GM23338 (cell line): ENCODE measurements at regions not wholly inside any gene's neighbourhood (a gene's known extent, or its start where the extent isn't known, plus 50 kb on each side); places are given as distances from the start of the nearest gene placed in this dataset.

Experiments used
- ATAC-seq: fragments of 200-7000 bp; cut with Tn5 transposase; 3 replicates; pipeline ENCODE4 v1.9.1; 2020
- DNase-seq: peaks from one replicate; pipeline ENCODE4 v3.0.0-alpha.2; 2015; ENCODE audit warnings: low spot score
- H2AFZ ChIP-seq: fragments of 200-600 bp; sonication (generic); 2 replicates; pipeline ENCODE4 v1.8.0; 2016; ENCODE audit warnings: antibody characterized with exemption, mild to moderate bottlenecking, moderate library complexity
- H3F3A ChIP-seq: fragments of 200-600 bp; sonication (generic); replicated peaks from 2 replicates; pipeline ENCODE4 v1.8.0; 2017; ENCODE audit warnings: antibody characterized with exemption, mixed run types, low read depth
- H3K27ac ChIP-seq: fragments of 200-600 bp; sonication (generic); 2 replicates; pipeline ENCODE4 v1.6.1; 2016; ENCODE audit warnings: low read depth
- H3K27me3 ChIP-seq: fragments of 200-600 bp; sonication (generic); 2 replicates; pipeline ENCODE4 v1.8.0; 2016; ENCODE audit warnings: mild to moderate bottlenecking, mixed run types, moderate library complexity; ENCODE audit not compliant: insufficient read depth
- H3K36me3 ChIP-seq: fragments of 200-600 bp; sonication (generic); 2 replicates; pipeline ENCODE4 v1.8.0; 2016; ENCODE audit warnings: mild to moderate bottlenecking; ENCODE audit not compliant: insufficient read depth
- H3K4me1 ChIP-seq: fragments of 200-600 bp; sonication (generic); 2 replicates; pipeline ENCODE4 v1.8.0; 2016; ENCODE audit warnings: mild to moderate bottlenecking, moderate library complexity; ENCODE audit not compliant: insufficient read depth
- H3K4me2 ChIP-seq: fragments of 200-600 bp; sonication (generic); 2 replicates; pipeline ENCODE4 v1.7.1; 2017; ENCODE audit warnings: mixed run types
- H3K4me3 ChIP-seq: fragments of 200-600 bp; sonication (generic); 2 replicates; pipeline ENCODE4 v1.6.1; 2016; ENCODE audit warnings: mixed run types
- H3K79me2 ChIP-seq: fragments of 200-600 bp; sonication (generic); replicated peaks from 2 replicates; pipeline ENCODE4 v1.8.0; 2017; ENCODE audit warnings: mild to moderate bottlenecking; ENCODE audit not compliant: insufficient read depth
- H3K9me2 ChIP-seq: fragments of 200-600 bp; sonication (generic); 2 replicates; pipeline ENCODE4 v1.8.0; 2017; ENCODE audit not compliant: insufficient read depth
- H4K20me1 ChIP-seq: fragments of 200-600 bp; sonication (generic); replicated peaks from 2 replicates; pipeline ENCODE4 v1.8.0; 2017; ENCODE audit warnings: mild to moderate bottlenecking; ENCODE audit not compliant: insufficient read depth
- H3K27ac Mint-ChIP-seq: 2 replicates; pipeline ENCODE4 v1.8.0; 2020; ENCODE audit warnings: inconsistent platforms, mild to moderate bottlenecking, moderate library complexity, mixed read lengths
- H3K27me3 Mint-ChIP-seq: 3 replicates; pipeline ENCODE4 v1.8.0; 2022; ENCODE audit warnings: low read depth, mild to moderate bottlenecking, moderate library complexity, mixed read lengths, inconsistent platforms; ENCODE audit not compliant: insufficient read depth, poor library complexity
- H3K36me3 Mint-ChIP-seq: 3 replicates; pipeline ENCODE4 v1.8.0; 2021; ENCODE audit warnings: low read depth, mild to moderate bottlenecking, inconsistent platforms, moderate library complexity, mixed read lengths
- H3K4me1 Mint-ChIP-seq: 3 replicates; pipeline ENCODE4 v1.8.0; 2020; ENCODE audit warnings: mild to moderate bottlenecking, inconsistent platforms, mixed read lengths
- H3K4me3 Mint-ChIP-seq: 3 replicates; pipeline ENCODE4 v1.8.0; 2021; ENCODE audit warnings: moderate library complexity, mild to moderate bottlenecking, inconsistent platforms, mixed read lengths
- H3K9me3 Mint-ChIP-seq: 3 replicates; pipeline ENCODE4 v1.8.0; 2020; ENCODE audit warnings: moderate library complexity, mild to moderate bottlenecking, inconsistent platforms, mixed read lengths
- CREB1 ChIP-seq: fragments of 250-450 bp; sonication (Bioruptor Pico); IDR thresholded peaks from 2 replicates; pipeline ENCODE4 v1.5.0; 2020; ENCODE audit warnings: low read depth, mild to moderate bottlenecking, moderate library complexity
- EZH2 ChIP-seq: fragments of 200-600 bp; sonication (generic); IDR thresholded peaks from one replicate; pipeline ENCODE4 v1.8.0; 2017; ENCODE audit warnings: antibody characterized with exemption, mild to moderate bottlenecking, low read depth; ENCODE audit not compliant: unreplicated experiment
- EZH2phosphoT487 ChIP-seq: fragments of 200-600 bp; sonication (generic); IDR thresholded peaks from one replicate; pipeline ENCODE4 v1.8.1; 2018; ENCODE audit warnings: antibody characterized with exemption; ENCODE audit not compliant: unreplicated experiment
- NANOG ChIP-seq: IDR thresholded peaks from 2 replicates; pipeline ENCODE4 v1.6.1; 2016; ENCODE audit warnings: antibody characterized with exemption, borderline replicate concordance
- POLR2AphosphoS5 ChIP-seq: IDR thresholded peaks from 2 replicates; pipeline ENCODE4 v1.6.1; 2016; ENCODE audit warnings: antibody characterized with exemption, low read depth
- STAT1 ChIP-seq: IDR thresholded peaks from one replicate; pipeline ENCODE4 v1.6.1; 2016; ENCODE audit warnings: antibody characterized with exemption; ENCODE audit not compliant: unreplicated experiment
- ZNF331 ChIP-seq: fragments of 250-450 bp; sonication (Bioruptor Pico); IDR thresholded peaks from 2 replicates; pipeline ENCODE4 v1.5.0; 2020; ENCODE audit warnings: low read depth, mild to moderate bottlenecking, moderate library complexity
- TF ChIP-seq, protein P1 (sequence below): fragments of 250-450 bp; sonication (Bioruptor Pico); IDR thresholded peaks from 2 replicates; pipeline ENCODE4 v1.5.0; 2020; ENCODE audit warnings: mild to moderate bottlenecking, moderate library complexity
- TF ChIP-seq, protein P2 (sequence below), 2 experiments: fragments of 200-600 bp in 1 of 2; sonication (generic) in 1 of 2; conservative IDR thresholded peaks; 2 replicates each; pipeline versions ENCODE4 v1.5.1 to v1.6.1; 2016 to 2017; ENCODE audit warnings: antibody characterized with exemption in 2 of 2, low read depth in 2 of 2, mild to moderate bottlenecking in 2 of 2, moderate library complexity in 1 of 2
- TF ChIP-seq, protein P3 (sequence below): IDR thresholded peaks from 2 replicates; pipeline ENCODE4 v1.6.1; 2016; ENCODE audit warnings: antibody characterized with exemption

DNA sequence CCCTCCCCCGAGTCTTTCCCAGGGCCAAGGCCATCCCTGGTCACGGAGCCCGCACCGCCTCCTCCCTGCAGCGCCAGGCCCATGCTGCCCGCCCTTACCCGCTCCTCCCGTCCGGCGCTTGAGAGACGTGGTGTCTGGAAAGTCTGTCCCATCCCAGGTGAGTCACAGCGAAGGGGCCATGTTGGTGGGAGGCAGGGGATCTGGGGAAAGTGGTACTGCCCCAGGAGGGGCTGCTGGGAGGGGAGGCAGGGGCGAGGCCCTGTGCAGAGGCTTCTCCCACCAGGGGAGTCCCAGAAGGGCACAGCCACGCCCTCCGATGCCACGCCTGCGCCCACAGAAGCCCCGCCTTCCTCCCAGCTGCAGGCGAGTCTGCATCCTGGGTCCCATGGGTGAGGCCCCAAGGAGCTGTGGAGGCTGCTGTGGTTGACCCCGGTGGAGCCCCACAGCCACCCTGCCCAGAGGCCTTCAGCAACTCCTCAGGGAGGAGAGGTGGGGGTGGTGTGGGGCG is 107.0 kb upstream of the PPP1R26 start:
- no peaks in the 10 kb centered on the region for H3K4me1 ChIP-seq
- H3K4me3 ChIP-seq: no peak overlapping the region
- peaks cover 5% of the 10 kb centered on the region for H3K36me3 Mint-ChIP-seq
- no peaks in the 10 kb centered on the region for H3K79me2 ChIP-seq
- H2AFZ ChIP-seq: no peak overlapping the region
- no peaks in the 10 kb centered on the region for H3K27me3 ChIP-seq
- ATAC-seq (no peak), DNase-seq (no peak)
- no peak overlapping the region for H3K27ac ChIP-seq
- no peak overlapping the region for H3K4me2 ChIP-seq
- no peak overlapping the region for H3K4me3 Mint-ChIP-seq
- H4K20me1 ChIP-seq: no peaks in the 10 kb centered on the region
- peaks cover 10% of the 10 kb centered on the region for H3K9me3 Mint-ChIP-seq
- no peaks in the 10 kb centered on the region for H3K36me3 ChIP-seq
- H3K4me1 Mint-ChIP-seq: peaks cover 16% of the 10 kb centered on the region
- TF ChIP-seq EZH2 (no peak), EZH2phosphoT487 (no peak), NANOG (no peak), ZNF331 (no peak), POLR2AphosphoS5 (no peak), CREB1 (no peak), STAT1 (no peak)
- TF ChIP-seq, protein P1, sequence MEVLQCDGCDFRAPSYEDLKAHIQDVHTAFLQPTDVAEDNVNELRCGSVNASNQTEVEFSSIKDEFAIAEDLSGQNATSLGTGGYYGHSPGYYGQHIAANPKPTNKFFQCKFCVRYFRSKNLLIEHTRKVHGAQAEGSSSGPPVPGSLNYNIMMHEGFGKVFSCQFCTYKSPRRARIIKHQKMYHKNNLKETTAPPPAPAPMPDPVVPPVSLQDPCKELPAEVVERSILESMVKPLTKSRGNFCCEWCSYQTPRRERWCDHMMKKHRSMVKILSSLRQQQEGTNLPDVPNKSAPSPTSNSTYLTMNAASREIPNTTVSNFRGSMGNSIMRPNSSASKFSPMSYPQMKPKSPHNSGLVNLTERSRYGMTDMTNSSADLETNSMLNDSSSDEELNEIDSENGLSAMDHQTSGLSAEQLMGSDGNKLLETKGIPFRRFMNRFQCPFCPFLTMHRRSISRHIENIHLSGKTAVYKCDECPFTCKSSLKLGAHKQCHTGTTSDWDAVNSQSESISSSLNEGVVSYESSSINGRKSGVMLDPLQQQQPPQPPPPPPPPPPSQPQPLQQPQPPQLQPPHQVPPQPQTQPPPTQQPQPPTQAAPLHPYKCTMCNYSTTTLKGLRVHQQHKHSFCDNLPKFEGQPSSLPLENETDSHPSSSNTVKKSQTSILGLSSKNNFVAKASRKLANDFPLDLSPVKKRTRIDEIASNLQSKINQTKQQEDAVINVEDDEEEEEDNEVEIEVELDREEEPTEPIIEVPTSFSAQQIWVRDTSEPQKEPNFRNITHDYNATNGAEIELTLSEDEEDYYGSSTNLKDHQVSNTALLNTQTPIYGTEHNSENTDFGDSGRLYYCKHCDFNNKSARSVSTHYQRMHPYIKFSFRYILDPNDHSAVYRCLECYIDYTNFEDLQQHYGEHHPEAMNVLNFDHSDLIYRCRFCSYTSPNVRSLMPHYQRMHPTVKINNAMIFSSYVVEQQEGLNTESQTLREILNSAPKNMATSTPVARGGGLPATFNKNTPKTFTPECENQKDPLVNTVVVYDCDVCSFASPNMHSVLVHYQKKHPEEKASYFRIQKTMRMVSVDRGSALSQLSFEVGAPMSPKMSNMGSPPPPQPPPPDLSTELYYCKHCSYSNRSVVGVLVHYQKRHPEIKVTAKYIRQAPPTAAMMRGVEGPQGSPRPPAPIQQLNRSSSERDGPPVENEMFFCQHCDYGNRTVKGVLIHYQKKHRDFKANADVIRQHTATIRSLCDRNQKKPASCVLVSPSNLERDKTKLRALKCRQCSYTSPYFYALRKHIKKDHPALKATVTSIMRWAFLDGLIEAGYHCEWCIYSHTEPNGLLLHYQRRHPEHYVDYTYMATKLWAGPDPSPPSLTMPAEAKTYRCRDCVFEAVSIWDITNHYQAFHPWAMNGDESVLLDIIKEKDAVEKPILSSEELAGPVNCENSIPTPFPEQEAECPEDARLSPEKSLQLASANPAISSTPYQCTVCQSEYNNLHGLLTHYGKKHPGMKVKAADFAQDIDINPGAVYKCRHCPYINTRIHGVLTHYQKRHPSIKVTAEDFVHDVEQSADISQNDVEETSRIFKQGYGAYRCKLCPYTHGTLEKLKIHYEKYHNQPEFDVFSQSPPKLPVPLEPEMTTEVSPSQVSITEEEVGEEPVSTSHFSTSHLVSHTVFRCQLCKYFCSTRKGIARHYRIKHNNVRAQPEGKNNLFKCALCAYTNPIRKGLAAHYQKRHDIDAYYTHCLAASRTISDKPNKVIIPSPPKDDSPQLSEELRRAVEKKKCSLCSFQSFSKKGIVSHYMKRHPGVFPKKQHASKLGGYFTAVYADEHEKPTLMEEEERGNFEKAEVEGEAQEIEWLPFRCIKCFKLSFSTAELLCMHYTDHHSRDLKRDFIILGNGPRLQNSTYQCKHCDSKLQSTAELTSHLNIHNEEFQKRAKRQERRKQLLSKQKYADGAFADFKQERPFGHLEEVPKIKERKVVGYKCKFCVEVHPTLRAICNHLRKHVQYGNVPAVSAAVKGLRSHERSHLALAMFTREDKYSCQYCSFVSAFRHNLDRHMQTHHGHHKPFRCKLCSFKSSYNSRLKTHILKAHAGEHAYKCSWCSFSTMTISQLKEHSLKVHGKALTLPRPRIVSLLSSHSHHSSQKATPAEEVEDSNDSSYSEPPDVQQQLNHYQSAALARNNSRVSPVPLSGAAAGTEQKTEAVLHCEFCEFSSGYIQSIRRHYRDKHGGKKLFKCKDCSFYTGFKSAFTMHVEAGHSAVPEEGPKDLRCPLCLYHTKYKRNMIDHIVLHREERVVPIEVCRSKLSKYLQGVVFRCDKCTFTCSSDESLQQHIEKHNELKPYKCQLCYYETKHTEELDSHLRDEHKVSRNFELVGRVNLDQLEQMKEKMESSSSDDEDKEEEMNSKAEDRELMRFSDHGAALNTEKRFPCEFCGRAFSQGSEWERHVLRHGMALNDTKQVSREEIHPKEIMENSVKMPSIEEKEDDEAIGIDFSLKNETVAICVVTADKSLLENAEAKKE: no peak
- TF ChIP-seq, protein P2, sequence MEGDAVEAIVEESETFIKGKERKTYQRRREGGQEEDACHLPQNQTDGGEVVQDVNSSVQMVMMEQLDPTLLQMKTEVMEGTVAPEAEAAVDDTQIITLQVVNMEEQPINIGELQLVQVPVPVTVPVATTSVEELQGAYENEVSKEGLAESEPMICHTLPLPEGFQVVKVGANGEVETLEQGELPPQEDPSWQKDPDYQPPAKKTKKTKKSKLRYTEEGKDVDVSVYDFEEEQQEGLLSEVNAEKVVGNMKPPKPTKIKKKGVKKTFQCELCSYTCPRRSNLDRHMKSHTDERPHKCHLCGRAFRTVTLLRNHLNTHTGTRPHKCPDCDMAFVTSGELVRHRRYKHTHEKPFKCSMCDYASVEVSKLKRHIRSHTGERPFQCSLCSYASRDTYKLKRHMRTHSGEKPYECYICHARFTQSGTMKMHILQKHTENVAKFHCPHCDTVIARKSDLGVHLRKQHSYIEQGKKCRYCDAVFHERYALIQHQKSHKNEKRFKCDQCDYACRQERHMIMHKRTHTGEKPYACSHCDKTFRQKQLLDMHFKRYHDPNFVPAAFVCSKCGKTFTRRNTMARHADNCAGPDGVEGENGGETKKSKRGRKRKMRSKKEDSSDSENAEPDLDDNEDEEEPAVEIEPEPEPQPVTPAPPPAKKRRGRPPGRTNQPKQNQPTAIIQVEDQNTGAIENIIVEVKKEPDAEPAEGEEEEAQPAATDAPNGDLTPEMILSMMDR (conservative IDR thresholded peaks at IDR 0.05; ENCODE audit: low read depth in 2 of 2): no peak
- TF ChIP-seq, protein P3, sequence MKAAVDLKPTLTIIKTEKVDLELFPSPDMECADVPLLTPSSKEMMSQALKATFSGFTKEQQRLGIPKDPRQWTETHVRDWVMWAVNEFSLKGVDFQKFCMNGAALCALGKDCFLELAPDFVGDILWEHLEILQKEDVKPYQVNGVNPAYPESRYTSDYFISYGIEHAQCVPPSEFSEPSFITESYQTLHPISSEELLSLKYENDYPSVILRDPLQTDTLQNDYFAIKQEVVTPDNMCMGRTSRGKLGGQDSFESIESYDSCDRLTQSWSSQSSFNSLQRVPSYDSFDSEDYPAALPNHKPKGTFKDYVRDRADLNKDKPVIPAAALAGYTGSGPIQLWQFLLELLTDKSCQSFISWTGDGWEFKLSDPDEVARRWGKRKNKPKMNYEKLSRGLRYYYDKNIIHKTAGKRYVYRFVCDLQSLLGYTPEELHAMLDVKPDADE: no peak
- H3F3A ChIP-seq: no peaks in the 10 kb centered on the region
- no peaks in the 10 kb centered on the region for H3K9me2 ChIP-seq
- peaks cover 9% of the 10 kb centered on the region for H3K27me3 Mint-ChIP-seq
- H3K27ac Mint-ChIP-seq: no peak overlapping the region
